Immature natural killer cell (primary cell): ENCODE measurements at regions not wholly inside any gene's neighbourhood (a gene's known extent, or its start where the extent isn't known, plus 50 kb on each side); places are given as distances from the start of the nearest gene placed in this dataset.
A peak's percentile ranks its signal among the peaks of the same experiment; 100 is the strongest.

Source experiments
- DNase-seq, 3 donors: peaks; one replicate each; pipeline ENCODE4 v3.0.0; 2022; ENCODE audit warnings: mixed read lengths in 1 of 3
- H3K27ac Mint-ChIP-seq, 6 donors: one replicate each; pipeline ENCODE4 v1.8.0; 2020; ENCODE audit warnings: mixed read lengths in 6 of 6, mild to moderate bottlenecking in 5 of 6, inconsistent platforms in 4 of 6, moderate library complexity in 3 of 6
- H3K27me3 Mint-ChIP-seq, 3 donors: one replicate each; pipeline ENCODE4 v1.8.0; 2020 to 2021; ENCODE audit warnings: low read depth in 3 of 3, mild to moderate bottlenecking in 3 of 3, mixed read lengths in 3 of 3, moderate library complexity in 3 of 3, inconsistent platforms in 1 of 3
- H3K36me3 Mint-ChIP-seq, 3 donors: one replicate each; pipeline ENCODE4 v1.8.0; 2020; ENCODE audit warnings: mixed read lengths in 3 of 3, inconsistent platforms in 2 of 3, mild to moderate bottlenecking in 2 of 3
- H3K4me1 Mint-ChIP-seq, 2 donors: one replicate each; pipeline ENCODE4 v1.8.0; 2020; ENCODE audit warnings: inconsistent platforms in 2 of 2, mild to moderate bottlenecking in 2 of 2, mixed read lengths in 2 of 2, moderate library complexity in 1 of 2
- H3K4me3 Mint-ChIP-seq, 5 donors: one replicate each; pipeline ENCODE4 v1.8.0; 2020; ENCODE audit warnings: mild to moderate bottlenecking in 5 of 5, mixed read lengths in 5 of 5, inconsistent platforms in 3 of 5, moderate library complexity in 3 of 5
- H3K9me3 Mint-ChIP-seq, 6 donors: one replicate each; pipeline ENCODE4 v1.8.0; 2020; ENCODE audit warnings: mild to moderate bottlenecking in 6 of 6, mixed read lengths in 6 of 6, inconsistent platforms in 4 of 6, moderate library complexity in 3 of 6

DNA sequence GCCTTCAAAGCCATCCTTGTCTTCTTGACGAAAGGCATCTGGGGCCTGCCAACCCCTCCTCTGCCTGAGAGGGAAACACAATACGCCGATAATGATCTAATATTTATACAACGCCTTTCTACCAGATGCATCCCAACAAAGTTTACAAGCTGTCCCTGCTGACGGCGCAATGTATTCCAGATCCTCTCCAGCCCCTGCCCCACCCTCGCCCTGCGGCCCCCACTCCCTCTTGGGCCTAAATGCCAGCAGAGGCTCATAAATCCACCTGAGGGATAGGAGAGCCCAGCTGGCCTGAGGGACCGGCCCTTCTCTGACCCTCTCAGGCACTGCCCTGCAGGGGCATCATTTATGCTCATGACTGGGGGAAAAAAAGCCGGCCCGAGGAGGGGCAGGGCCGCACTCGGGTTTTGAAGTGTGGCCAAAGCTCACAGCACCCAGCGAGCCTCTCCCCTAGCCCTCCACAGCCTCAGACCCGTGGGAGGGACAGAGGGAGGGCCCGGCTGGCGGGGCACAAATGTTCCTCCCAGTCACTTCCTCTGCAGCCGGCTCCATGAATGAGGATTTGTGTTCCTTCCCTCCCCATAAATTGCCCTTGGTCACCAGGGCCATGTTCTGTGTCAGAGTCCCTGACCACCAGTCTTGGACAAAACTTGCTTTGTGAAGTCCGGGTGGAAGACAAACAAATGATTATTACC is 140.3 kb downstream of the FOXD2 start:
- Mint-ChIP-seq H3K36me3 (no peaks in the 10 kb centered on the region), H3K27me3 (peaks cover 0 to 3% (median 3%) of the 10 kb centered on the region in 3 donors), H3K9me3 (no peaks in the 10 kb centered on the region), H3K4me1 (no peaks in the 10 kb centered on the region), H3K4me3 (no peak overlapping the region), H3K27ac (no peak overlapping the region)
- no peak for DNase-seq

DNA sequence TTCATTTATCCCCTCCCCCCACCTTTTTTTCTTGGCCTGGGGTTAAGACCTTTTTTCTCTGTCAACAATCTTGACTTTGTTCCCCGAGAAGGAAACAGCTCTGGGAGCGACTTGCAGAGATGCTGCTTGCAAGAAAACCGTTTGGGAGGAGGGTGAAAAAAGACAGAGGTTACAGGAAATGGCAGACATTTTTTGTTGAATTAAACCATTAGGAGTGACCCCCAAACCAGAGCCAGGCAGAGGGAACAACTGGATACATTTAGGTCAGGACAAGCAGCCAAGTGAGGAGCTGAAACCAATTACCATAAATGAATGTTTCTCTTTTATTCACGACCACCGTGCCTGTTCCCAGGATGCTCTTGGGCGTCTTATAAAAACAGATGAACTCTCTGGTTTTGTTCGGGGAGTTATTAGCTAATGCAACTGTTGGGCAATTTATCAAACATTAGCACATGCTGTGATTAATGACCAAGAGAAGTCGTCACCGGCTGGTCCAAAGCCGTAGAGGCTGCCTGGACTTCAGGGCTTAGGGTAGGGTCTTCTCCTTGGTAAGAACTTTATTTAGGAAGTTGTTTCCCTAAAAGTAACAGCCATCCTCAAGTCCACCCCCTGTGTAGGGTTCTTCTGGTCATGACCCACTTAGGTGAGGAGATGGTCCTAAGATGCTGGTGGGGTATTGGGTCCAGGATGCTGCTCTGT is 141.0 kb downstream of the FOXD2 start:
- no peaks in the 10 kb centered on the region for H3K36me3 Mint-ChIP-seq
- H3K9me3 Mint-ChIP-seq: no peaks in the 10 kb centered on the region
- H3K4me3 Mint-ChIP-seq: no peak overlapping the region
- peaks cover 0 to 2% of the 10 kb centered on the region in 2 donors for H3K4me1 Mint-ChIP-seq
- peaks cover 0 to 6% (median 3%) of the 10 kb centered on the region in 3 donors for H3K27me3 Mint-ChIP-seq
- no peak overlapping the region for H3K27ac Mint-ChIP-seq
- no peak for DNase-seq

DNA sequence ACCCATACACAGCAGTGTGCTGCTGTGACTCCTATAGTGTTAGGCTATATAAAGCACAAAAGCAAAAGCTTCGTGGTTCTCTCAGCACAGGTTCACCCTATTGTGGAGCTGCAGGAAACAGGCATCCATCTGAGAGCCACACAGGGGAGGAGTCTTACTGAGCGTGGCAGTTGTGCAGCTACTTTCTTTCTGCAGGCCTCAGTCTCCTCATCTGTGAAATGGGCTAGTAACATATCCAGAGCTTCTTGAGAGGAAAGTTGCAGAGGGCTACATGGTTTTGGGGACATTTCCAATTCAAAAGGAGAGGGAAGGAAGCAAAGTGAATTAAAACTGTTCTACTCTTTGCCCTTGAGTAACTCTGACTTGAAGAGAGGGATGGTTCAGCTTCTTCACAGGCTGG is 142.0 kb downstream of the FOXD2 start:
- H3K4me1 Mint-ChIP-seq: peaks cover 0 to 2% of the 10 kb centered on the region in 2 donors
- no peaks in the 10 kb centered on the region for H3K36me3 Mint-ChIP-seq
- H3K27ac Mint-ChIP-seq: no peak overlapping the region
- H3K9me3 Mint-ChIP-seq: no peaks in the 10 kb centered on the region
- H3K4me3 Mint-ChIP-seq: no peak overlapping the region
- H3K27me3 Mint-ChIP-seq: peaks cover 0 to 7% (median 3%) of the 10 kb centered on the region in 3 donors
- DNase-seq: no peak

DNA sequence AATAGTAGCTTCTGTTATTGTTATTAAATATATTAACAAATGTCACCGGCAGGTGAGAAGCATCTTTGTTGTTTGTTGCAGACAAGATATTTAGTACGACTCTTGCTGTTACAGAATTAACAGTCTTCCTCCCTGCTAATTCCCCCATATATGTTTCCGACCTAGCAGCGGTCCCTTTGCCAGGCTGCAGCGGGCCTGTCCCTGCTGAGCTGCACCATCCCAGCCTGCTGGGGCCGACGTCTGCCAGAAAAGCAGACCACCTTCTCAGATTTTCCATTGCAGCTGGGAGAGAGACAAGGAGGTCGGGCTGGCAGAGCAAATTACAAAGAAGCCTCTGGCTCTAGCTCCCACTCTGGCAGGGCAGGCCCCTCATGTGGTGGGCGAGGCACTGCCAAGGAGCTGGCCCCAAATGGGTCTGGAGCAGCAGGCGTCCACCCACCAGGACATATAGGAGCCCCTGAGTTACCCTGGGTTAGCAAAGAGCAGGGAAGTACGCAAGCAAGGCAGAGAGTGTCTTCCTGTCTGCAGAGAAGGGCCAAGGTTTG is 142.7 kb downstream of the FOXD2 start:
- no peak overlapping the region for H3K4me3 Mint-ChIP-seq
- no peak overlapping the region for H3K27ac Mint-ChIP-seq
- H3K9me3 Mint-ChIP-seq: no peaks in the 10 kb centered on the region
- H3K4me1 Mint-ChIP-seq: peaks cover 0 to 2% of the 10 kb centered on the region in 2 donors
- H3K27me3 Mint-ChIP-seq: peaks cover 0 to 7% (median 3%) of the 10 kb centered on the region in 3 donors
- no peak for DNase-seq
- H3K36me3 Mint-ChIP-seq: no peaks in the 10 kb centered on the region

DNA sequence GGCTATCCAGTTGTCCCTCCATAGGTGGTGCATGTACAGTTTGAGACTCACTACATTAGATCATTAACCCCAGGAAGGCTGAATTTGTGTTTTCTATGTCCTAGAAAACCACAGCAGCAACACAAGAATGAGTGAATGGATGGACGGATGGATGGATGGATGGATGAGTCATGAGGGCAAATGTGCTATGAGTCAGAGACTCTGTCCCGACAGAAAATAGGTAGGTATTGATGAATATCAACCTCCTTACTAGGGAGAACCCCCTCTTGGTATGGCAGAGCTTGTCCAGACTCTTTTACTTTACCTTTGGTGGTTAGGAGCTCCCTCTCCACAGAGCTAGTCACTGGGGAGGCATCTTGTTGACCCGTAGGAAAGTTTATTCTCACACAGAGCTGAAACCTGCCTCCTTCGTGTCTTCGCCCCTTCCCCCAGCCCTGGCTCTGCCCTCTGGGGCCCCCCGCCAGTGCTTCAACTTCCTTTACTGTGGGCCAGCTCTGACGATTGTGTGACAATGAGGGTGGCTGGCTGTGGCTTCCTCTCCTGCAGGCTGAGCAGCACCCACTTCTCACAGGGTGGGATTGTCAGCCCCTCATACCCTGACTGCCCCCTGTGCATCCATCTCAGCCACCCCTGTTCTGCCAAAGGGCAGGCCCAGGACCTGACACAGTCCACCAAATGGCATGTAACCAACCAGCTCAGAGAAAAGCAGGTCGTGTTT is 145.2 kb downstream of the FOXD2 start:
- H3K27me3 Mint-ChIP-seq: peaks cover 0 to 6% (median 3%) of the 10 kb centered on the region in 3 donors
- H3K9me3 Mint-ChIP-seq: no peaks in the 10 kb centered on the region
- no peak overlapping the region for H3K4me3 Mint-ChIP-seq
- H3K4me1 Mint-ChIP-seq: peaks cover 0 to 2% of the 10 kb centered on the region in 2 donors
- peak; percentile 1 to 7 (median 7) for DNase-seq
- H3K27ac Mint-ChIP-seq: peak overlapping the region in 1 of 6 donors; percentile 31
- H3K36me3 Mint-ChIP-seq: no peaks in the 10 kb centered on the region

DNA sequence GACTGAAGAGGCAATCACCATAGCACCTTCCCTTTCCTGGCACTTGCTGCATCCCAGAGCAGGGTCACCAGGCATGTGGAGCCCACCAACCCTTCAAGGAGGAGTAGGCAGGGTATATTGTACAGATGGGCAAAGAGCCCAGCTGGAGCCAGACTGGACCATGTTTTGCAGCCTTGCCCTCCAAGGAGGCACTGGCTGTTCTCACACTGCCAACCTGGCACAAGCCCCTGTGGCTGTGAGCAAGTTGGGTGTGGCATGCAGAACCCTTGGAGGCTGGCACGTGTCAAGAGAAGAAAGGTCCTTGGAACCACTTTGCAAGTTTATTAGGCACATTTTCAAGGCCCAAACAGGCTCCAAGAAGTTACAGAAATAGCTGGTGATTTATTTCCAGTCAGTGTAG is 146.4 kb downstream of the FOXD2 start:
- peaks cover 0 to 2% of the 10 kb centered on the region in 2 donors for H3K4me1 Mint-ChIP-seq
- no peak overlapping the region for H3K4me3 Mint-ChIP-seq
- H3K27ac Mint-ChIP-seq: peak overlapping the region in 1 of 6 donors; percentile 6
- no peak for DNase-seq
- peaks cover 0 to 6% (median 3%) of the 10 kb centered on the region in 3 donors for H3K27me3 Mint-ChIP-seq
- H3K36me3 Mint-ChIP-seq: no peaks in the 10 kb centered on the region
- H3K9me3 Mint-ChIP-seq: no peaks in the 10 kb centered on the region

DNA sequence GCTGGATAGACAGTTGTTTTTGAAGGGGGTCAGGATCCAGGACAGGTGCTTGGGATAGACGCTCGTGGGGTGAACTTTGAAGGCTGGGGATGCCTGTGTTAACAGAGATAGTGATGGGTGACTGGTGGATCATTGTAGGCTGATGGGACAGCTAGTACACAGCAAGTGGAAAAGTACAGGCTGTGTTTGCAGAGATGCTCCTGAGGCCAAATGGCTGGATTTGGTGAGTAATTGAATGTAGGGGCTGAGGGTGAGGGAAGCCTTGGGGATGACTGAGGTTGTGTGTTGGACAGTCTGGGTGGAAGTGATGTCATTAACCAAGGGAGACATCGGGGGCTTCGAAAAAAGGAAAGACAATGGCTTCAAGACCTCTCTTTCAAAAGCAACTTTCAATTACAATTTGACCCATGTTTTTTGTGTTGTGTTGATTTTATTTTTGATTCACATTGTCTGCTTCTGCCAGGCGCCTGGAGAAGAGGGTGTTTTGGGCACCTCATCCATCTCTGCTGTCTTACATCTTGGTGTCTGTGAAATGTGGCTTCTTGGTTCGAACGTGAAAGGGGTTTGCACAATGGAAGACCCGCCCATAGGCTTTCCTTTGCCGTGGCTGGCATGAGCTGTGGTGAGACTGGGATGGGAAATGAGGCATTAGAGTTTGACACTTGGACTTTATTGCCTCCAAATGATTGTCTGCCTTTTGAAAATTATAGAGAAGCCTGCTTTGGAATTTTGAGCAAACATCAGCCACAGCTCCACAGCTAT is 147.5 kb downstream of the FOXD2 start:
- peaks cover 0 to 2% of the 10 kb centered on the region in 2 donors for H3K4me1 Mint-ChIP-seq
- H3K9me3 Mint-ChIP-seq: no peaks in the 10 kb centered on the region
- no peak overlapping the region for H3K4me3 Mint-ChIP-seq
- H3K36me3 Mint-ChIP-seq: no peaks in the 10 kb centered on the region
- H3K27ac Mint-ChIP-seq: peak overlapping the region in 1 of 6 donors; percentile 6
- no peak for DNase-seq
- H3K27me3 Mint-ChIP-seq: peaks cover 0 to 5% (median 3%) of the 10 kb centered on the region in 3 donors

DNA sequence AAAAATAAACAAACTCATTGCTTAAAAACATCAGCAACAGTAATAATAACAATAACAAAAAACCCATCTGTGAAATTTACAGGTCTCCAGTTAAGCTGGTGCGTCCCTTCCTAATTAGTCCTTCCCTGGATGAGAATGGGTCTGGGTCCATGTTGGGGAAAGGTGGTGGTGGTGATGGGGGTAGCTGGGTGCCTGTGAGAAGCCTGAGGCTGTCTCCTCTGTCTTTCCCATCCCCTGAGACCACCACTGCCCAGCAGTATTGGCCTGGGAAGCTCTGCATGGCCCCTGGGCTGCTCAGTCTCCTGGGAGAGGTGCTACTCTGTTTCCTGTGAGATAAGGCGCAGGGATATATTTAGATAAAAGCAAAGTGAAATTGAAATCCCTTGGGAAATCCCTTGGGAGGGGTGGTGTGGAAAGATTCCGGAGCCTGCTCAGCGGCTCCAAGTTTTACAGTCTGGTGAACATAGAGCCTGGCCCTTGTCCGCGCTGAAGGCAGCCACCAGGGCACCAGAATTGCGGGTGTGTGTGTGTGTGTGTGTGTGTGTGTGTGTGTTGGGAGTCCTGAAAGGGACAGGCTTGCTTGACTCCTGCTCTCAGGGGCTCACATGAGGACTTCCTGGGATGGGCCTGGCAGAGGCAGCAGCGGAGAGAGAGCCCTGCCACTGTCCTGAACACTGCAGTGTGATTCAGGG is 150.2 kb downstream of the FOXD2 start:
- Mint-ChIP-seq H3K36me3 (no peaks in the 10 kb centered on the region), H3K4me1 (peaks cover 0 to 2% of the 10 kb centered on the region in 2 donors), H3K27ac (no peak overlapping the region), H3K4me3 (no peak overlapping the region), H3K9me3 (no peaks in the 10 kb centered on the region), H3K27me3 (peaks cover 0 to 7% (median 3%) of the 10 kb centered on the region in 3 donors)
- DNase-seq: no peak

DNA sequence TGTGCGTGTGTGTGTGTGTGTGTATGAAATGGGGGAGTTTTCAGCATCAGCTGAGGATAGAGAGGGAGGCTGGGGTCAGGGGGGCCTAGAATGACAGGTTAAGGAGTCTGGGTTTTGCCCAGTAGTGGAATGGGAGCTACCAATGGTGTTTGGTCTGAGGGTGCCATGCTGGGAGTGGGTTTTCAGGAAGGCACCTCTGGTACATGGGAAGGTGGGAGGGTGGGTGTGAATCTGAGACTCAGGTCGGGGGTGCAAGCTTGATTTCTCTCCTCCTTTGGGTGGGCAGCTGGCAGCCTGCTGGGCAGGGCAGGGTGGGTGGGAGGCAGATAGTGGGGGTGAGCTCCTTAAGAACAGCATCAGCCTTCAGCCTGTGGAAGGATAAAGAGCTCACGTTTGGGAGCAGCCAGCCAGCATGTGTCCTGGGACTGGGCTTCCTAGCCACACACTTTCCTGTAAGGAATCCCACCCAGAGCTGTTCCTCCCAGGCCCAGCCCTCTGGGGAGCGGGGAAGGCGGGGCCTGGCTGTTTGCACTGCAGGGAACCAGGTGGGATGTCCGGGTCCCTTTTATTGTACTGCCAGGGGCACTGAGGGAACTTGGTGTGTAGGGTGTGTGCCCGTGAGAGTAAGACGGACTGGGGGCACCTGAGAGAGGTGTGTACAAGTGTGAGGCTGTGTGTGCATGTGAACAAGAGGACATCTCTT is 152.8 kb downstream of the FOXD2 start:
- DNase-seq: no peak

DNA sequence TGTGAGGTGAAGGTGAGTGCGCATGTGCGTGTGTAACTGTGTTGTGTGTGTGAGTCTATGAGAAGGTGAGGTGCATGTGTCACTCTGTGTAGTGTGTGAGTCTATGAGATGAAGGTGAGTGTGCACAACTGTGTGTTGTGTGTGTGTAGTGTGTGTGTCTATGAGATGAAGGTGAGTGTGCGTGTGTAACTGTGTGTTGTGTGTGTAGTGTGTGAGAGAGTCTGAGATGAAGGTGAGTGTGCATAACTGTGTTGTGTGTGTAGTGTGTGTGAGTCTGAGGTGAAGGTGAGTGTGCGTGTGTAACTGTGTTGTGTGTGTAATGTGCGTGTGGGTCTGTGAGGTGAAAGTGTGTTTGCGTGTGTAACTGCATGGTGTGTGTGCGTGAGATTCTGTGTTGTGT is 154.0 kb downstream of the FOXD2 start:
- Mint-ChIP-seq H3K27ac (no peak overlapping the region), H3K27me3 (peaks cover 5 to 12% (median 10%) of the 10 kb centered on the region in 3 donors), H3K4me1 (no peaks in the 10 kb centered on the region), H3K9me3 (peaks cover 0 to 4% (median 0%) of the 10 kb centered on the region in 6 donors), H3K36me3 (no peaks in the 10 kb centered on the region), H3K4me3 (no peak overlapping the region)
- no peak for DNase-seq

More for the DNA sequence above, 152.8 kb downstream of the FOXD2 start:
- Mint-ChIP-seq H3K4me3 (no peak overlapping the region), H3K36me3 (no peaks in the 10 kb centered on the region), H3K4me1 (no peaks in the 10 kb centered on the region), H3K9me3 (peaks cover 0 to 1% (median 0%) of the 10 kb centered on the region in 6 donors), H3K27me3 (peaks cover 5 to 10% (median 6%) of the 10 kb centered on the region in 3 donors), H3K27ac (no peak overlapping the region)

DNA sequence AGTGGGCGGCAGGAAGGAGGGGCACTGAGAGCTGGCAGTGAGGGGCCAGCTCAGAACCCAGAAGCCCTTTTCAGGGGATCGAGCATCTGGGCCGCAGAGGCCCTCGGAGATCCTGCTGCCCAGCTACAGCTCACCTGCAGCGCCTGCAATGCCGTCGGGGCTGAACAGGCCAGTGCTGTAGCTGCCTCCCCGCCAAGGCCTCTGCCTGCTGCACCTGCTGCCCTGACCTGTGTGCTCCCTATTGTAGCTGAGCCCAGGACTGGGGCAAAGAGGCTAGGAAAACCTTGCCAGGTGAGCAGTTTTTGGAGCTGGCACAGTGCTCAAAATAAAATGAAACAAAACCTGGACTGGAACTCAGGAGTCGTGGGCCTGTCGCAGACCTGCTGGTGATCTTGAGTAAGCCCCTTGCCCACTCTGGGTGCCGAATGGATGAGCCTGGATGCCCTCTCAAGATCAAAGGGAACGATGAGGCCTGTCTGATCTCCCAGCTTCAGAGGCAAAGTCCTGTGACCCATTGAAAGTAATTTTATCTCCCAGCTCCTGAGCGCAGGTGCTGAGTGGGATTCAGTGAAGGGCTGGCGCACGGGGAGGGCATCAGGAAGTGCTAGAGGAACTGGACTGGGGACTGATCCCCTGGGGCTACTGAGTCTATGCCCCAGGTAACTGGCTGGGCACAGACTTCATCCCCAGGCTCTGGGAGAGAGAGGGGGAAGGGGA is 154.6 kb downstream of the FOXD2 start:
- Mint-ChIP-seq H3K4me3 (peak overlapping the region in 1 of 5 donors; percentile 26), H3K27ac (no peak overlapping the region), H3K4me1 (no peaks in the 10 kb centered on the region), H3K36me3 (no peaks in the 10 kb centered on the region), H3K9me3 (peaks cover 0 to 4% (median 0%) of the 10 kb centered on the region in 6 donors), H3K27me3 (peaks cover 6 to 12% (median 10%) of the 10 kb centered on the region in 3 donors)
- no peak for DNase-seq
